NOMO-1 treated with dmso at 0.1 percent for 144 hours (cell line): ENCODE measurements at regions not wholly inside any gene's neighbourhood (a gene's known extent, or its start where the extent isn't known, plus 50 kb on each side); places are given as distances from the start of the nearest gene placed in this dataset.

Experiments used
- DNase-seq: peaks from one replicate; lab custom pipeline; 2025; ENCODE audit not compliant: unreplicated experiment; lab: John Stamatoyannopoulos, UW

DNA sequence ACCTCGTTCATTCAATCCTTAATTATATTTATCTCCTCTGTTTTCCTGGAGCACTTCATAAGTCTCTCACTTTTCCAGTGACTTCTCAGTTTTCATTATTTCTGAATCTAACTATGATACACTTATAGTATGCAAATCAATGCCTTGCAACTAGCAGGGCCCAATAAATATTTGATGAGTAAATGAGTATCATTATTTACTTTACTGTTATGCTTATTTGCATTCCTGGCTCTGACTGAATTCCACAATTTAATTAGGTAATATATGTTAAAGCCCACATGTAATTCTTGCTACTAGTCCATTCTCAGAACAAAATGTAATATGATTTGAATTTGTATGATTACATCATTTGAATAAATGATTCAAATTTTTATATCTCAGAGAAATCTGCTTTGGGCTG, 1595.1 kb upstream of the MIR17HG start:
- DNase-seq = no peak

DNA sequence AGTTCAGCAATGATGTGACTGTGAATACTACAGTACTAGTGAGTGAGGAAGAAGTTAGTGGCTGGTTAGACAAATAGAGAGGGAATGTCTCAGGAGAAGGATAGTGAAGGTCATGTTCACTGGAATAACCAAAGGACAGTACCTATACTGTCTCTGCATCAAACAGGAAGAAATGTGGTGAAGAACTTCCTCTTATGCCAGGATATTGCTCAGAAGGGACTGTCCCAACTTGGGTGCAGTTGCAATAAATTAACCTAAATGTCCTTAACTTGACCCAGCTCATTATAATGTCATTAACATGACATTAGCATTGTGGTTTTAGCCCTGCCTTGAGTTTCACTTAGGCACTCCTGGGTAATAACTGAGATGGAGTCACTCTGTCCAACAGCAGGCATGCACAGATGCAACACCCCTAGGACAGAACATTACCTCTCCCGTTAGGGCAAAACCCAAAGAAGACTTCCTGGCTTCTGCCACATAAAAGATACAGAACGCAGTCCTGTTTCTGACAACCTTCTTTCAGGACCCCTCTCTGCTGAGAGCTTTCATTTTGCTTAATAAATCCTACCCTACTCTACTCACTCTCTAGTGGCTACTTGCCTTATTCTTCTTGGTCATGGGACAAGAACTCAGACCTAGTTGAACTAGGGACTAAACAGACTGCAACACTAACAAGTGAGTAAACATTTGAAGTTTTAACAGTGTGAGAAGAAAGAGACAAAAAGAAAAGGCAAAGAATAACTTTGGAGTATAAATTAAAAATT, 1591.6 kb upstream of the MIR17HG start:
- peak; percentile 54 for DNase-seq

DNA sequence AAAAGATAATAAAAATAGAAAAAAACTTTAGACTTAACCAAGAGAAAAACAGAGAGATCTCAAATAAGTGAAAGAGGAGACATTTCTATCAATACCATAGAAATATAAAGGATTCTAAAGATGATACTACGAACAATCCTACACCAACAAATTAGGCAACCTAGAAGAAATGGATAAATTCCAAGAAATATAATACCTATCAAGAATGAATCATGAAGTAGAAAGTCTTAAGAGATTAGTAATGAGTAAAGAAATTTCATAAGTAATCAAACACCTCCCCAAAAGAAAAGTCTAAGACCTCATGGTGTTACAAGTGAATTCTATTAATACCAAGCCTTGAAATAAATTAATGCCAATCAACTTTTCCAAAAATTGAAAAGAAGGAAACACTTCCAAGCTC, 1584.5 kb upstream of the MIR17HG start:
- no peak for DNase-seq

DNA sequence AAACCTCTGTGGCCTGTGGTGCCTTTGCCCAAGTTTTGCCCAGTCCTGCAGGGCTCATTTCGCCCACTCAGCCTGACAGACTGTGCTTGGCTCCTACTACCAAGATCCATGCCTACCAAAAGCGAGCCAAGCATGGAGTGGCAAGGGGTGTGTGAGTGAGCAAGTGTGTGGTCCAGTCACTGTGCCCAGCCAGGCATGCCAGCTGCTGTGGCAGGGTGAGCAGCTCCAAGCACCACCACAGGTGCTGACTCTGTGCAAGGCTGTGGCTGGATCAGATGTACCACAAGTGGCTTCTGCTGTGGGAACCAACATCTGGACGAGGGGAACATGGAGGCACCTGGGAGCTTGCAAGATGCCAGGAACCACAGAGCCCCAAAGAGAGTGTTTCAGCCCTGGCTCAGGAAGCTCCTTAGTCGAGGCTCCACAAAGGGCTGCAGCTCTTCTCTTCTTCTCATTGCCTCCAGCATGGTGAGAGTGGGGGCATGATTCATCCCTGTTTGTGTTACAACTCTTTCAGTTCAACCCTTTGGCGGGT, 1564.2 kb upstream of the MIR17HG start:
- no peak for DNase-seq

DNA sequence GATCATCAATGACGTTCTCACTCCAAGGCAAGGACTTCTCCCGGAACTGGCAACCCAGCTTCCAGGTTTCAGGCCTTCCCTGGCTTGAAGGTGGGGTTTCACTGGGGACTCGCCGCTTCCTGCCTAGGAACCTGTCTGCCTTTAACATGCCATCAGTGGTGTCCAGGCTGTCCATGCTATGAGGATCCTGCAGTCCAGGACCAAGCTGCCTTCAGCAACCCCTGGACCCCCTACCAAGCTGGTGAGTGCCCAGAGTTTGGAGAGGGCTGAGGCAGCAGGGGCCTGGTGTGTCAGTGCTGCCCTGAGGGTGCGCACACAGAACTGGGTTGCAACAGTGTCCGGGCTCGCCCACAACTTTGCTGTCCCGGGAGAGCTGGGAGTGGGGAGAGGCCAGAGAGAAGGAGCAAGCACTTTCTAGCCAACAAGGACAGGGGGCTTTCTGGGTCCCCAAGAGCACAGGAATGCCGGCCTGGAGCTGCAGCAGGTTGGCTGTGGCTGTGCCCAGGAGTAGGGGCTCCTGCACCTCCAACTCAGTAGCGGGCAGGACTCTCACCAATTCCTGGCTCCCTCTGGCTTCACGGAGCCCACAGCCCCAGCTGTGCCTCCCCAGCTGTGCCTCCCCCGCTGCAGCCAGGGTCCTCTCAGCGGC, 1563.2 kb upstream of the MIR17HG start:
- DNase-seq = no peak

DNA sequence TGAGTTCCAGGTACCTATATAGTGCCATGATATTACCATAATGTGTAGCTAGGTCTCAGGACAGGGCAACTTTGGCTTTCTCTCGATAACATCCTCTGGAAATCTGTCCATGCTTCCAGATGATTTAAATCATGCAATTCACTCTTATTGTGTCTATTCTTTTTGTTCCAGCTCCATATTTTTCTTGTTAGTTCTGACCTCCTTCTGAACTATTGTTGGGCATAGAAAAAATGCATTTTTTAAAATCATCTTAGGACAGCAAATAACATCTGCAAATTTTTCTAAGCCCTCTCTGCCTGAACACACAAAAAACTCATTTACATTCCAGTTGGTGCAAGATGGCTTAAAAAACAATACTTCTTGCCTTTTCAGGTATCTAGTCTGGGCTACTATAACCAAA, 1561.0 kb upstream of the MIR17HG start:
- DNase-seq = no peak

DNA sequence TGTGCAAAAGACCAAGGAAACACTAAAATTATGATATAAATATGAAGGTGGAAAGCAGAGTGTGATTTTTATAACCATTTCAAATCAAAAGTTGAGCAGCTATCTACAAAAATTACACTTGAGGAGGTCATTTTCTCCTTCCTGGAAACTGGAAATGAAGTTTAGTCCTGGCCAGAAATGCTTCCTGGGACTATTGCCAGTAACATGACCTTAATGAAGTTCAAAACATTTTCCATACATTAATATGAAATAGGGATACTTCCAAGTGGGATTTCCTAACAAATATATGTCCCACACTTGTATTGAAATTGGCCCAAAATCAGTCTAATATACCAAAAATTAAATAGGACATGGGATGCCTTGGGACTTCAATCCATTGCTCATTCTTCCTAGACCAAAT, 1556.8 kb upstream of the MIR17HG start:
- DNase-seq = no peak

DNA sequence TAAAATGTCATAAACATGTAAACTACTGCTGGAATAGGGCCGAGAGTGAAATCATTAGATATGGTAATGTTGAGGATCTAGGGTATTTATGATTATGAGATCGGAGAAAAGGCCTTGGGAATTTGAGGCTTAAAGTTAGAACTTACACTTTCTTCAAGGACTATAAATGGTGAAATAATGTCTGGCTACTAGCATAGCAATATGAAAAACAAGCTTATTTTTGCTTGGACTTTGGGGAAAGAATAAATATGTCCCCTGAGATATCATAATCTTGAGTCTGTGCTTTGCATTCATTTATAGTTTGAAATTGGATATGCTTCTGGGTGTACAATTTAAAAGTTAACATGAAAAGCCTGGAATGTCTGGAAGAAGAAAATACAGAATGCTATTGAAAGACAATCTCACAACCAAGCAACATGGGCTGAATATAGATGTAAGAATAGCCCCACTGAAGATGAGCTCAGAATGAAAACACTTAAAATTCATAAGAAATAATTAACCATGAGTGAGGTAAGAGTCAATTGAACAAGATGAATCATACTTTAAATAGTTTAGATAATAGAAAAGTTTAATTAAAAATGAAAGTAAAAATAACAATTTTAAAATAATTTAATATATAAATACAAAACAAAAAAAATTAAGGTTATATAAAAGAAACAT, 1555.4 kb upstream of the MIR17HG start:
- DNase-seq = no peak

DNA sequence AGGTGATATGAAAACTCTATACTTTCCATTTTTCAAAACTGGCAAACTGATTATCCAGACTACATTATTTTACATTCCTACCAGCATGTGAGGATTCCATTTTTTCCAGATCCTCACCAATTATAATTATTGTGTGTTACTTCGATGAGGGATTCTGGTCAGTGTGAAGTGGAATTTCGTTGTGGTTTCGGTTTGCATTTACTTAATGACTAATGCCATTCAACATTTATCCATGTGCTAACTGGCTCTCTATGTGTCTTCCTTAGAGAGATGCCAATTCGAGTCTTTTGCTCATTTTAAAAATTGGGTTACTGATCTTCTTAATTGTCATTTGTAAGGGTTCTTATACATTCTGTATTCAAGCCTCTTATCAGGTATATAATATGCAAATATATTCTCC, 1551.3 kb upstream of the MIR17HG start:
- no peak for DNase-seq

DNA sequence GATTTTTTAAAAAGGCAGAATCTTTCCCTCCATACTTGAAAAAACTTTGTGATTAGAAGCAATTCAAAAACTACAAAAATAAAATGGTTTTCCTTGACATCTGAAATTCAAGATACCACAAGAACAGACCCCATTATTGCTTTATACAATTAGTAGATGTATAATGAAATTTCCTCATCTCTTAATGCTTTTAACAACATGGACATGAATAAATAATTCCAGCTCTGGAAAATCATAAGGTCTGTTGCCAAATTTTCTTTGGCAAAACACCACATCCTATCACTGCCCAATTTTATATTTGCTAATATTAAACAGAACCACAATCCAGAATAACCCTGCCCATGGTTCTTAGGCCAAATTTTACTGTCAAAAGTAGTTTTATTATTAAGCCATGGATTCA, 1543.6 kb upstream of the MIR17HG start:
- DNase-seq = no peak

DNA sequence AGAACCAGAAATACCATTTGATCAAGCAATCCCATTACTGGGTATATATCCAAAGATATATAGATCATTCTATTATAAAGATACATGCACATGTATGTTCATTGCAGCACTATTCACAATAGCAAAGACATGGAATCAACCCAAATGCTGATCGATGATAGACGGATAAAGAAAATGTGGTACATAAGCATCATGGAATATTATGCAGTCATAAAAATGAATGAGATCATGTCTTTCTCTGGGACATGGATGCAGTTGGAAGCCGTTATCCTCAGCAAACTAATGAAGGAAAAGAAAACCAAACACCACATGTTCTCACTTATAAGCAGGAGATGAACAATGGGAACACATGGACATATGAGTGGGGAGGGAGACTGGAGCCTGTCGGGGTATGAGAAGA, 1540.9 kb upstream of the MIR17HG start:
- no peak for DNase-seq

DNA sequence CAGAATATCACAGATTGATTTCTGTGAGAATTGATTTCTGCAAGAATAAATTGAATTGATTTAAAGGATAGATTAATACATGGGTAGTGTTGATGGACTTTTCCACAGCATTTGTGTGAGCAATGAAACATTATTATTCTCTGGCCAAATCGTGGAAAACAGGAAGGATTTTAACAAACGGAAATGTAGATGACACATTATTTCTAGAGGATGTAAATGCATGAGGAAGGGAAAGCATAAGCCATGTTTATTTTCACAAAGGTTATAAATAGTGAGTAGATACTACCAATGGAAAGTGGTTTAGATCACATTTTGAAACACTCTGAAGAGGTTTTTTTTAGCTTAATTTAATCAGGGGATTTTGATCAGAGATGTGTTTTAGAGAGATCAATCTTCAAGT, 1534.6 kb upstream of the MIR17HG start:
- no peak for DNase-seq

DNA sequence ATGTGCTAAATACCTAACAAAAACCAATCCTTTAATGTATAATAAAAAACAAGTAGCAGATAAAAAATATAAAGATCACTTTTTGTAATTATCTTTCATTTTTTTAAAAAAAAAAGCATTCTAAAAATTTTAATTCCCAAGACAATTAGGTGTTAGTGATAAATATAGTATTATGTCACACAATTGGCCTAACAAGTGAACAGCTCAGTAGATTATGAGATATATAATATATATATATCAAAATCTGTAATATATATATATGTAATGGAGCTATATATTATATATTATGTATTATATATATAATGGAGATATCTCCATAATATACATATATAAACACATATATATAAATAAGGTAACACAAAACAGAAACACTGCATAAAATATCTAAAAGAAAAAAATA, 1531.1 kb upstream of the MIR17HG start:
- no peak for DNase-seq

DNA sequence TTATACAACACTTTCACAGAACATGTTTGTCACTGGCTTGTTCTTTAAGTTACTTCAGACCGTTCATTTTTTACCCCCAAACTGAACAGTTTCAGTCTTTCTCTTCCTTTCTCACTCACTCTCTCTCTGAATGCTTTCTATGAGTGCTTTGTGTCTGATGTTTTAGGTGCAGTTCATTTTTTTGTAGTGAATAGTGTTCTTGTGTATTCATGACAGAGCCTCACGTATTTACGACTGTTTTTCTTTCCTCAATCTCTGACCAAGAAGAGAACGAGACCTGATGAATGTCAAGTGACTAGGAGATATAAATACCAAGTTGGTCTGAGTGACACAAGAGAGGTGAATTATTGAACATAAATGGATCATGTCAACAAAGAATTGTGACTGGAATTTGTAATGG, 1525.0 kb upstream of the MIR17HG start:
- no peak for DNase-seq

DNA sequence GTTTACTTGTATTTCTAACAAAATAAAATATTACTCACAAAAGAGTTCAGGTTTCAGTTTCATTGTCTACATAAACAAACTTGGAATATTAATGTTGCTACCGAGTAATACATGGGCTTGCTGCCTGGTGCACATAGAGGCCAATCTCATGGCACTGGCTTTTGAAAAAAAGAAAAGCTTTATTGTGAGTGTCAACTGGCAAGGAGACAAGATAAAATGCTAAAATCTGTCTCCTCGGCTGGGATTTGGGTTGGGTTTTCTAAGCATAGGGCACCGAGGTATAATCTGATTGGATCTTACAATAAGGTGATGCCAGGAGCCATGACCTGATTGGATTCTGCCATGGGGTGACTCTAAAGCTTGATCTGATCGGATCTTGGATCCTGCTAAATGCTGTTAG, 1519.9 kb upstream of the MIR17HG start:
- no peak for DNase-seq

DNA sequence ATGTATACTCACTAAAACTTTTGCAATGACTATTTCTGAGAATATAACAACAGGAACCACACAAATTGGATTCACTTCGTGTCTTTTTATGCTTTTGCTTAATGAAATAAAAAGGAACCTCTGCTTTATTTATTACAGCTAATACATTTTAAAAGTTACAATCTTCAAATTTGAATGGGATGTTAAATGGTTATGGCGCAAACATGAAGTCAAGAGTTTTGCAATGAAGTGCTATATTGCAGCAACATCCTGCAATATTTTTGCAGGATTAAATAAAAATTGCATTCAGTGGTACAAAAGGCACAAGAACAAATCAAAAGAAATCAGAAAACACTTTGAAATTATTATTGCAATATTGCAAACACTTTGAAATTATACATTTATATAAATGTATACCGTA, 1519.0 kb upstream of the MIR17HG start:
- DNase-seq = no peak

DNA sequence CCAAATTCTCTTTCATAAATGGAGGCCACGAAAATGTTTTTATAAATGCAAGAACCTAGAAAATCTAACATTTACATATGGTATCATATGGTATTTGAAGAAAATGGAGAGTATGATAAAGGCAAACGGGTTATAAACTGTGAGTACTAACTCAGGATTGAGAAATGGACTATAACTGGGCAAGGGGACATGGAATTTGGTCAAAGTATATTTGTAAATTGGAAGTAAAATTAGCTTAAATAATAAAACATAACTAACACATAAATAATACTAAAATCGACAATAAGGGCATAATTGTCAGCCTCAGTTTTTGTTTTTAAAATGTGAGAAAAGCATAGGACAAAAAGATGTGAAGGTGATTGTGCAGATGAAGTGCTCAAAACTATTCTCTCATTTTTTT, 1516.3 kb upstream of the MIR17HG start:
- DNase-seq = no peak

DNA sequence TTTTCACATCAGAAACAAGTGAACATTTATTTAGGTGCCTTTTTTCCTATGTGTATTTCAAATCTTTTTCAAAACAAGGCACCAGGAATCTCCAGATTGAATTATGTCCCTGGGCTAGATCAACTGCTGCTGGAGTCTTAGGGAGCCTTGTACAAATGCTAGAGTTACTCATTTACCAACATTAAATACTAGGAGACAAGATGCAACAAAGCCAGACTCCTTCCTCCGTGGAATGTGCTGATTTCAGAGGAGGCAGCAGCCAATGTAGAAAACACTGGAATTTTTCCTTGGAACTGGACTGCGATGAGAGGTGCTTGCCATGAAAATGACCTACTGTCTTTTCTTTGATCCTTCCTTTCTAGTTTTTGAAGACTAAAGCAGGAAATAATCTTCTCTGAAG, 1514.7 kb upstream of the MIR17HG start:
- no peak for DNase-seq

DNA sequence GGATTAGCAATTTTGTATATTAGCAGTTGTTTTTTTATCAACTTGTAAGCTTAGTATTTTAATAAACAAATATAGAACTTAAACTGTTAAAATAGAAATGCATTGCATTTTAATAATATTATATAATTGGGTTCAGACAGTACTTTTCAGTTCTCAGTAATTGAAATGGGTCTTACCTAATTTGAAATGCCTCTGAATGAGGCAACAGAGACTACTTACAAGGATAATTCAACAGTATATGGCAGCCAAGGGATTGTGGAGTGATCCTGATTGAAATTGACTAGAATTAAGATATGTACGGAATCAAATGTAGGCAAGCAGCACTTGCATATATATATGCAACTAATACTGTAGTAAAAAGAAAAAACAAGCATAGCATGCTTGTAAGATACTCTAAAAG, 1503.9 kb upstream of the MIR17HG start:
- no peak for DNase-seq

DNA sequence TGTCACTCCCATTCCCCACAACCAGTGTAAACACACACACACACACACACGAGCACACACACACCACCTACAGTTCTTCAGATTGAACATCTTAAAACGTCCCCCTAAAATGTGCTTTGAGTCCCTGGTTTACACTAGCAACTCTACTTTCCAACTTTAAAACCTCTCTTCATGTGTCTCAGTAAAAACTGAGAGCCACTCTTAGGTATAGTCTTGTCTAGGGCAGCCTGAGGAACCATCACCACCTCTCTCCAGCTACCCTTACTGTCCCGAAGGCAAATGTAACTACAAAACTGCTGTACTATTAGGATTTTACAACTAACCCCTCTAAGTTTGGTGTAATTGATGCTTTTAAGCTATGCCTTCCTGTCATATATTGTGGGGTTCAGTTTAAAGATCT, 1501.6 kb upstream of the MIR17HG start:
- no peak for DNase-seq

DNA sequence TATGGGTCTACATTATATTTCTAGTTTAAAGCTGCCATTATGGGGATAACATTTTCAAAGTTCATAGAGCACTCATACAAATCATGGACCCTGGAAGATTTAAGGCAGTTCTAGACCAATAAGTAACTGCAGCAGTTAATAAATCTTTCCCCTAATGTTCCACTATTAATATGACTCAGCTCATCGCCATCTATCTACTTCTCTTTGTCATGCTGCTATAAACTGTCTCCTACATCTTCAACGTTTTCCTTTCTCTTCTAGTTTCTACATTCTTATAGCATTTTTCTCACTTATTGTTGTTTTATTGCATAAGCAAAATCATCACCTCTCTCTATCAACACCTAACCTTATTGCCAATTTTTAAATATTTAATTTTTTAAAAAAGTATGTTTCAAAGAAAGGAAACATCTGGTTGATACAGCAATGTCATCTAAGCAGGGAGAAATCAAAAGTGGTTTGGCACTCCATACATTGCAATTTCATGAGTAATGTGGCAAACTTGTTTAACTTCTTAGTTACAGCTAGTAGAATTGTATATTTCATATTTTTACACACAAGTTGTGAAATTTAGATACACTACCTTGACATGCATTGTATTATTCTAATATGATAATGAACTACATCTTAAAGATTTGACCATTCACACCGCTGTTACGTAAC, 1500.4 kb upstream of the MIR17HG start:
- no peak for DNase-seq

DNA sequence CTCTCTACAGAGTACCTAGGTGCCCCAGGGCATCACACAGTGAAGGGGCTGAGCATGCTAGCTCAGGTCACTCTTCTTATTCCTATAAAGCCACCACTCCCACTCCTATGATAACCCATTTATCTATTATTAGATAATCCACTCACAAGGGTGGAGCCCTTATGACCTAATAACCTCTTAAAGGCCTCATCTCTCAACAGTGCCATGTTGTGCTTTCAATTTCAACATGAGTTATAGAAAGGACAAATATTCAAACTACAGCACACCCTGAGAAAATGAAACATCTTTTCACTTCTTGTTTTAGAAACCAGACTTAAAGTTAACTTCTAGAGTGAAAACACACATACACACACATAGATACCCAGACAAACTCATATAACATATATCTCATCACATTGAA, 1494.9 kb upstream of the MIR17HG start:
- no peak for DNase-seq
